ENCODE measurements at regions not wholly inside any gene's neighbourhood (a gene's known extent, or its start where the extent isn't known, plus 50 kb on each side); places are given as distances from the start of the nearest gene placed in this dataset.

GRCh38 chr14:65203574-65203973 is 101.3 kb upstream of the MAX start:
- ATAC-seq, result no peak
- H3K4me1 Mint-ChIP-seq, result peaks cover 40% of the 10 kb centered on the region
- H3K4me3 Mint-ChIP-seq, result no peak overlapping the region

GRCh38 chr14:65204056-65204455 is 101.7 kb upstream of the MAX start:
- DNase-seq (ENCODE audit: low spot score in 2 of 2) (no peak), ATAC-seq (no peak)
- H3K4me1 Mint-ChIP-seq, result peaks cover 45% of the 10 kb centered on the region
- peaks cover 14% of the 10 kb centered on the region for H3K36me3 Mint-ChIP-seq
- peaks cover 2% of the 10 kb centered on the region for H3K9me3 Mint-ChIP-seq
- no peak overlapping the region for H3K27ac Mint-ChIP-seq
- H3K4me3 Mint-ChIP-seq, result no peak overlapping the region

More at GRCh38 chr14:65203574-65203973, 101.3 kb upstream of the MAX start:
- H3K27ac Mint-ChIP-seq, result no peak overlapping the region
- DNase-seq (ENCODE audit: low spot score in 2 of 2), result no peak
- peaks cover 2% of the 10 kb centered on the region for H3K9me3 Mint-ChIP-seq
- peaks cover 14% of the 10 kb centered on the region for H3K36me3 Mint-ChIP-seq

- peaks cover 61% of the 10 kb centered on the region for H3K4me1 Mint-ChIP-seq
- H3K36me3 Mint-ChIP-seq, result peaks cover 14% of the 10 kb centered on the region
- H3K4me3 Mint-ChIP-seq, result peak overlapping the region; percentile 59
- peaks cover 2% of the 10 kb centered on the region for H3K9me3 Mint-ChIP-seq
- ATAC-seq, result no peak
- no peak for DNase-seq (ENCODE audit: low spot score in 2 of 2)
- H3K27ac Mint-ChIP-seq, result peak overlapping the region; percentile 80
Measured at GRCh38 chr14:65206078-65206447, 103.7 kb upstream of the MAX start.

GRCh38 chr14:65206448-65207096 is 104.3 kb upstream of the MAX start:
- ATAC-seq, result peak; percentile 92
- Mint-ChIP-seq H3K4me1 (peaks cover 66% of the 10 kb centered on the region), H3K4me3 (peak overlapping the region; percentile 59), H3K36me3 (peaks cover 14% of the 10 kb centered on the region), H3K9me3 (peaks cover 2% of the 10 kb centered on the region), H3K27ac (peak overlapping the region; percentile 80)
- DNase-seq (ENCODE audit: low spot score in 2 of 2), result peak in 1 of 2 donors; percentile 66

- Mint-ChIP-seq H3K4me3 (peak overlapping the region; percentile 59), H3K4me1 (peaks cover 68% of the 10 kb centered on the region), H3K27ac (peak overlapping the region; percentile 16), H3K36me3 (peaks cover 14% of the 10 kb centered on the region), H3K9me3 (no peaks in the 10 kb centered on the region)
- DNase-seq (ENCODE audit: low spot score in 2 of 2), result no peak
- no peak for ATAC-seq
Measured at GRCh38 chr14:65208548-65208947, 106.2 kb upstream of the MAX start.

- Mint-ChIP-seq H3K27ac (peak overlapping the region; percentile 34), H3K4me3 (peak overlapping the region; percentile 36), H3K36me3 (peaks cover 11% of the 10 kb centered on the region), H3K4me1 (peaks cover 59% of the 10 kb centered on the region), H3K9me3 (no peaks in the 10 kb centered on the region)
- no peak for ATAC-seq
- DNase-seq (ENCODE audit: low spot score in 2 of 2), result no peak
Measured at GRCh38 chr14:65210118-65210821, 108.0 kb upstream of the MAX start.

GRCh38 chr14:65210822-65211182 is 108.5 kb upstream of the MAX start:
- no peak for ATAC-seq
- Mint-ChIP-seq H3K4me3 (peak overlapping the region; percentile 36), H3K4me1 (peaks cover 54% of the 10 kb centered on the region), H3K36me3 (peaks cover 7% of the 10 kb centered on the region), H3K9me3 (no peaks in the 10 kb centered on the region), H3K27ac (peak overlapping the region; percentile 34)
- DNase-seq (ENCODE audit: low spot score in 2 of 2), result no peak

GRCh38 chr14:65211341-65211987 is 109.1 kb upstream of the MAX start:
- peaks cover 1% of the 10 kb centered on the region for H3K36me3 Mint-ChIP-seq
- H3K27ac Mint-ChIP-seq, result peak overlapping the region; percentile 34
- peaks cover 47% of the 10 kb centered on the region for H3K4me1 Mint-ChIP-seq
- H3K4me3 Mint-ChIP-seq, result no peak overlapping the region
- no peaks in the 10 kb centered on the region for H3K9me3 Mint-ChIP-seq
- no peak for DNase-seq (ENCODE audit: low spot score in 2 of 2)
- no peak for ATAC-seq

GRCh38 chr14:65213316-65213715 is 111.0 kb upstream of the MAX start:
- no peaks in the 10 kb centered on the region for H3K9me3 Mint-ChIP-seq
- ATAC-seq, result no peak
- no peak overlapping the region for H3K4me3 Mint-ChIP-seq
- H3K4me1 Mint-ChIP-seq, result peaks cover 31% of the 10 kb centered on the region
- no peak overlapping the region for H3K27ac Mint-ChIP-seq
- no peaks in the 10 kb centered on the region for H3K36me3 Mint-ChIP-seq
- DNase-seq (ENCODE audit: low spot score in 2 of 2), result no peak

- H3K36me3 Mint-ChIP-seq, result no peaks in the 10 kb centered on the region
Measured at GRCh38 chr14:65214741-65215140, 112.4 kb upstream of the MAX start.

GRCh38 chr14:65219353-65219752 is 117.0 kb upstream of the MAX start:
- H3K4me3 Mint-ChIP-seq, result no peak overlapping the region
- peaks cover 11% of the 10 kb centered on the region for H3K4me1 Mint-ChIP-seq
- H3K9me3 Mint-ChIP-seq, result no peaks in the 10 kb centered on the region
- no peak for DNase-seq (ENCODE audit: low spot score in 2 of 2)
- no peak for ATAC-seq
- H3K36me3 Mint-ChIP-seq, result no peaks in the 10 kb centered on the region
- H3K27ac Mint-ChIP-seq, result no peak overlapping the region

More at GRCh38 chr14:65214741-65215140, 112.4 kb upstream of the MAX start:
- Mint-ChIP-seq H3K9me3 (no peaks in the 10 kb centered on the region), H3K27ac (no peak overlapping the region), H3K4me1 (peaks cover 20% of the 10 kb centered on the region), H3K4me3 (no peak overlapping the region)
- ATAC-seq, result no peak
- DNase-seq (ENCODE audit: low spot score in 2 of 2), result no peak

- Mint-ChIP-seq H3K36me3 (no peaks in the 10 kb centered on the region), H3K4me1 (peaks cover 34% of the 10 kb centered on the region), H3K27ac (peak overlapping the region; percentile 48), H3K4me3 (no peak overlapping the region), H3K9me3 (no peaks in the 10 kb centered on the region)
- ATAC-seq (peak; percentile 94), DNase-seq (ENCODE audit: low spot score in 2 of 2) (peak; percentile 25 to 72)
Measured at GRCh38 chr14:65222440-65222858, 120.1 kb upstream of the MAX start.

GRCh38 chr14:65223636-65224035 is 121.3 kb upstream of the MAX start:
- DNase-seq (ENCODE audit: low spot score in 2 of 2) (no peak), ATAC-seq (peak; percentile 30)
- Mint-ChIP-seq H3K36me3 (no peaks in the 10 kb centered on the region), H3K4me1 (peaks cover 39% of the 10 kb centered on the region), H3K27ac (no peak overlapping the region), H3K4me3 (no peak overlapping the region), H3K9me3 (no peaks in the 10 kb centered on the region)

- Mint-ChIP-seq H3K4me1 (peaks cover 51% of the 10 kb centered on the region), H3K36me3 (no peaks in the 10 kb centered on the region), H3K27ac (no peak overlapping the region), H3K4me3 (no peak overlapping the region), H3K9me3 (no peaks in the 10 kb centered on the region)
- no peak for ATAC-seq
- DNase-seq (ENCODE audit: low spot score in 2 of 2), result no peak
Measured at GRCh38 chr14:65224799-65225198, 122.5 kb upstream of the MAX start.

- Mint-ChIP-seq H3K36me3 (no peaks in the 10 kb centered on the region), H3K4me3 (no peak overlapping the region), H3K27ac (peak overlapping the region; percentile 24), H3K4me1 (peaks cover 58% of the 10 kb centered on the region), H3K9me3 (no peaks in the 10 kb centered on the region)
- ATAC-seq, result peak; percentile 38
- no peak for DNase-seq (ENCODE audit: low spot score in 2 of 2)
Measured at GRCh38 chr14:65225299-65226159, 123.2 kb upstream of the MAX start.

Measured in stimulated activated effector memory CD8-positive, alpha-beta T cell treated with anti-CD3 and anti-CD28 coated beads, Interleukin-12 subunit alpha, Interleukin-12 subunit beta, amount 100 ng/mL, for 72 hours (primary cell).